Neuronal stem cell (in vitro differentiated cells): ENCODE measurements at regions not wholly inside any gene's neighbourhood (a gene's known extent, or its start where the extent isn't known, plus 50 kb on each side); places are given as distances from the start of the nearest gene placed in this dataset.
"Not testable (repeated sequence)": the region's sequence is repeated elsewhere in the genome, so short reads cannot be mapped to it uniquely, and the experiment has no call there.

Experiments
- DNase-seq: peaks from one replicate; pipeline ENCODE4 v3.0.0-alpha.2; 2013; ENCODE audit warnings: low spot score
- H2AFZ ChIP-seq: one replicate; pipeline ENCODE4 v1.6.1; 2013; ENCODE audit warnings: mild to moderate bottlenecking, low read length, inconsistent platforms
- H2AK5ac ChIP-seq: 2 replicates; pipeline ENCODE4 v1.6.1; 2013; ENCODE audit warnings: low read depth, mild to moderate bottlenecking, inconsistent platforms, low read length, moderate library complexity, mixed read lengths
- H2BK120ac ChIP-seq: 2 replicates; pipeline ENCODE4 v1.6.1; 2013; ENCODE audit warnings: low read depth, mild to moderate bottlenecking, inconsistent platforms, low read length, moderate library complexity, mixed read lengths
- H2BK12ac ChIP-seq: one replicate; pipeline ENCODE4 v1.6.1; 2013; ENCODE audit warnings: low read length, inconsistent platforms
- H2BK15ac ChIP-seq: 2 replicates; pipeline ENCODE4 v1.6.1; 2013; ENCODE audit warnings: mild to moderate bottlenecking, low read length, inconsistent platforms, mixed read lengths
- H2BK5ac ChIP-seq: one replicate; pipeline ENCODE4 v1.6.1; 2013; ENCODE audit warnings: inconsistent platforms, mild to moderate bottlenecking, low read length, moderate library complexity
- H3K14ac ChIP-seq: one replicate; pipeline ENCODE4 v1.6.1; 2013; ENCODE audit warnings: low read length, inconsistent platforms
- H3K18ac ChIP-seq: 2 replicates; pipeline ENCODE4 v1.6.1; 2013; ENCODE audit warnings: low read length, inconsistent platforms
- H3K23ac ChIP-seq: 2 replicates; pipeline ENCODE4 v1.6.1; 2013; ENCODE audit warnings: low read depth, mild to moderate bottlenecking, mixed read lengths, low read length, inconsistent platforms; ENCODE audit not compliant: poor library complexity
- H3K27ac ChIP-seq: replicated peaks from 3 replicates; pipeline ENCODE4 v1.5.1; 2013; ENCODE audit warnings: low read length, inconsistent platforms
- H3K27me3 ChIP-seq, 3 experiments: 2 replicates each; pipeline ENCODE4 v1.6.1; 2013; ENCODE audit warnings: low read length in 3 of 3, mild to moderate bottlenecking in 2 of 3, inconsistent platforms in 1 of 3, low read depth in 1 of 3, mixed read lengths in 1 of 3, moderate library complexity in 1 of 3; ENCODE audit not compliant: control insufficient read depth in 3 of 3, insufficient read depth in 3 of 3
- H3K36me3 ChIP-seq, 2 donors: replicated peaks in 1 of 2; 2 replicates each; pipeline ENCODE4 v1.6.1; 2013; ENCODE audit warnings: low read length in 2 of 2; ENCODE audit not compliant: control insufficient read depth in 2 of 2, insufficient read depth in 2 of 2
- H3K4ac ChIP-seq: 2 replicates; pipeline ENCODE4 v1.6.1; 2013; ENCODE audit warnings: inconsistent platforms, mild to moderate bottlenecking, low read length, moderate library complexity
- H3K4me1 ChIP-seq, 2 donors: 1 replicate in 1 of 2; 2 replicates in 1 of 2; pipeline ENCODE4 v1.6.1; 2013; ENCODE audit warnings: low read length in 2 of 2, low read depth in 1 of 2; ENCODE audit not compliant: control insufficient read depth in 2 of 2, insufficient read depth in 1 of 2
- H3K4me2 ChIP-seq: one replicate; pipeline ENCODE4 v1.6.1; 2013; ENCODE audit warnings: mild to moderate bottlenecking, low read length, inconsistent platforms; ENCODE audit not compliant: insufficient read depth, poor library complexity, severe bottlenecking
- H3K4me3 ChIP-seq, 2 donors: 2 replicates each; pipeline ENCODE4 v1.5.1; 2013; ENCODE audit warnings: low read length in 2 of 2, mild to moderate bottlenecking in 2 of 2, inconsistent platforms in 1 of 2, moderate library complexity in 1 of 2
- H3K79me1 ChIP-seq: one replicate; pipeline ENCODE4 v1.6.1; 2013; ENCODE audit warnings: low read depth, mild to moderate bottlenecking, inconsistent platforms, low read length, moderate library complexity
- H3K9ac ChIP-seq: one replicate; pipeline ENCODE4 v1.6.1; 2013; ENCODE audit warnings: mild to moderate bottlenecking, low read depth, low read length, inconsistent platforms; ENCODE audit not compliant: poor library complexity
- H3K9me3 ChIP-seq, 2 donors: replicated peaks in 1 of 2; 2 replicates each; pipeline versions ENCODE3 to v1.6.1; 2013; ENCODE audit warnings: low read length in 2 of 2, mild to moderate bottlenecking in 2 of 2, inconsistent platforms in 1 of 2, low read depth in 1 of 2, mixed read lengths in 1 of 2, moderate library complexity in 1 of 2; ENCODE audit not compliant: control insufficient read depth in 2 of 2, insufficient read depth in 1 of 2
- H4K8ac ChIP-seq: one replicate; pipeline ENCODE4 v1.6.1; 2013; ENCODE audit warnings: low read depth, mild to moderate bottlenecking, inconsistent platforms, low read length, moderate library complexity
- H4K91ac ChIP-seq: one replicate; pipeline ENCODE4 v1.6.1; 2013; ENCODE audit warnings: low read length, low read depth, mild to moderate bottlenecking, inconsistent platforms; ENCODE audit not compliant: poor library complexity
- WGBS, 2 donors: extraction: QIAGEN DNeasy Blood & Tissue Kit; methylation state at CpG; one replicate each; pipeline ENCODE4 v1.1.7; 2013; ENCODE audit warnings: missing lambda C conversion rate in 2 of 2, mixed read lengths in 1 of 2; ENCODE audit not compliant: insufficient read length in 2 of 2, insufficient replicate concordance in 1 of 2; ENCODE audit errors: extremely low coverage in 2 of 2; 5-methylcytosine and 5-hydroxymethylcytosine counted together

GRCh38 chr15:20473465-20473864, 68.1 kb downstream of the GOLGA6L6 start:
- not testable (repeated sequence) for H3K36me3 ChIP-seq, DNase-seq, H3K9ac ChIP-seq, H2BK12ac ChIP-seq, H3K4me1 ChIP-seq, H2AFZ ChIP-seq, H3K14ac ChIP-seq, H3K23ac ChIP-seq, H3K27me3 ChIP-seq, H2BK15ac ChIP-seq, H2AK5ac ChIP-seq, H4K8ac ChIP-seq, H2BK5ac ChIP-seq, H3K79me1 ChIP-seq, H2BK120ac ChIP-seq, H3K18ac ChIP-seq, H3K4me2 ChIP-seq, H3K27ac ChIP-seq, H3K9me3 ChIP-seq, H3K4me3 ChIP-seq, H4K91ac ChIP-seq, H3K4ac ChIP-seq
- WGBS, 2 donors = no CpG with 5 or more reads among the region's 2 CpGs

- not testable (repeated sequence) for H3K14ac ChIP-seq, H2BK12ac ChIP-seq, H3K4ac ChIP-seq, H3K4me1 ChIP-seq, H3K36me3 ChIP-seq, H2AFZ ChIP-seq, DNase-seq, H3K27ac ChIP-seq, H2AK5ac ChIP-seq, H2BK15ac ChIP-seq, H3K18ac ChIP-seq, H2BK120ac ChIP-seq, H3K27me3 ChIP-seq, H3K23ac ChIP-seq, H4K91ac ChIP-seq, H3K9me3 ChIP-seq, H2BK5ac ChIP-seq, H3K4me2 ChIP-seq, H3K79me1 ChIP-seq, H4K8ac ChIP-seq, H3K4me3 ChIP-seq, H3K9ac ChIP-seq
- no CpG with 5 or more reads among the region's 4 CpGs for WGBS, 2 donors
These were observed 68.6 kb downstream of the GOLGA6L6 start for GRCh38 chr15:20472983-20473382.

GRCh38 chr15:20470810-20471209, 70.8 kb downstream of the GOLGA6L6 start:
- not testable (repeated sequence) for H2BK12ac ChIP-seq, H2AK5ac ChIP-seq, H3K4me3 ChIP-seq, H3K4me2 ChIP-seq, H2AFZ ChIP-seq, H3K79me1 ChIP-seq, DNase-seq, H3K9me3 ChIP-seq, H3K27me3 ChIP-seq, H3K23ac ChIP-seq, H3K14ac ChIP-seq, H2BK5ac ChIP-seq, H3K27ac ChIP-seq, H3K4ac ChIP-seq, H2BK120ac ChIP-seq, H3K9ac ChIP-seq, H4K91ac ChIP-seq, H4K8ac ChIP-seq, H2BK15ac ChIP-seq, H3K36me3 ChIP-seq, H3K18ac ChIP-seq, H3K4me1 ChIP-seq
- WGBS, 2 donors = no CpG with 5 or more reads among the region's 6 CpGs

- H2BK5ac ChIP-seq, H3K27me3 ChIP-seq, H2AFZ ChIP-seq, H3K23ac ChIP-seq, H3K4me1 ChIP-seq, H3K9me3 ChIP-seq, H2BK15ac ChIP-seq, H3K4ac ChIP-seq, H3K18ac ChIP-seq, H3K4me3 ChIP-seq, H3K14ac ChIP-seq, H3K27ac ChIP-seq, H3K4me2 ChIP-seq, H2BK12ac ChIP-seq, H3K36me3 ChIP-seq, H2AK5ac ChIP-seq, H3K79me1 ChIP-seq, H2BK120ac ChIP-seq, H4K91ac ChIP-seq, DNase-seq, H4K8ac ChIP-seq, H3K9ac ChIP-seq: not testable (repeated sequence)
- no CpG with 5 or more reads among the region's 3 CpGs for WGBS, 2 donors
These were observed 100.5 kb downstream of the GOLGA6L6 start for GRCh38 chr15:20441138-20441537.
